ENCODE measurements at regions not wholly inside any gene's neighbourhood (a gene's known extent, or its start where the extent isn't known, plus 50 kb on each side); places are given as distances from the start of the nearest gene placed in this dataset.

DNA sequence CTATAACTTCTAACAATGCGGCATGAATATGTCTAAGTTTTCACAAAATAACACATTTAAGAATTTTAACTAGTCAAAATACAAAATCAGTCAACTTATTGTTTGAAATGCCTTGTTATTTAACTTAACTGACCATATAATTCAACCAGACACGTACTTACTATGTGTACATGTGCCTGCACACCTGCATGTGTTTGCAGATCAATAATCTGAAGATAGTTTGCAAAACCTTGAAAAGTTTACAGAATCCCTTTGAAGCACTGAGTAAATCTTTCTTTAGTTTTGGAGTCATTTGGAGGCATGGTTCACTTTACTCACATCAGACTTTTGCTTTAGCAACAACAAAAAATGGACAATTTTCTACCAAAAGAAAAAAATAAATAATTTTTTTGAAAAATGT lies 363.8 kb downstream of the PMP22 start:
- Histone ChIP-seq H3K4me1 (no peaks in the 10 kb centered on the region), H3K27me3 (no peaks in the 10 kb centered on the region), H3K27ac (no peak overlapping the region), H3K36me3 (no peaks in the 10 kb centered on the region), H3K4me3 (replicated peaks in 1 of 3) (no peak overlapping the region), H3K9me3 (no peaks in the 10 kb centered on the region)
- WGBS, 2 donors = 90 to 94% methylated on average over 2 of the region's 2 CpGs
- TF ChIP-seq, protein P1, sequence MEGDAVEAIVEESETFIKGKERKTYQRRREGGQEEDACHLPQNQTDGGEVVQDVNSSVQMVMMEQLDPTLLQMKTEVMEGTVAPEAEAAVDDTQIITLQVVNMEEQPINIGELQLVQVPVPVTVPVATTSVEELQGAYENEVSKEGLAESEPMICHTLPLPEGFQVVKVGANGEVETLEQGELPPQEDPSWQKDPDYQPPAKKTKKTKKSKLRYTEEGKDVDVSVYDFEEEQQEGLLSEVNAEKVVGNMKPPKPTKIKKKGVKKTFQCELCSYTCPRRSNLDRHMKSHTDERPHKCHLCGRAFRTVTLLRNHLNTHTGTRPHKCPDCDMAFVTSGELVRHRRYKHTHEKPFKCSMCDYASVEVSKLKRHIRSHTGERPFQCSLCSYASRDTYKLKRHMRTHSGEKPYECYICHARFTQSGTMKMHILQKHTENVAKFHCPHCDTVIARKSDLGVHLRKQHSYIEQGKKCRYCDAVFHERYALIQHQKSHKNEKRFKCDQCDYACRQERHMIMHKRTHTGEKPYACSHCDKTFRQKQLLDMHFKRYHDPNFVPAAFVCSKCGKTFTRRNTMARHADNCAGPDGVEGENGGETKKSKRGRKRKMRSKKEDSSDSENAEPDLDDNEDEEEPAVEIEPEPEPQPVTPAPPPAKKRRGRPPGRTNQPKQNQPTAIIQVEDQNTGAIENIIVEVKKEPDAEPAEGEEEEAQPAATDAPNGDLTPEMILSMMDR (IDR thresholded peaks at IDR 0.05) = no peak
- TF ChIP-seq POLR2A (IDR thresholded peaks at IDR 0.05) = no peak
- intact Hi-C loops (cut with DNase I) = no loop called here
- no peak for DNase-seq

DNA sequence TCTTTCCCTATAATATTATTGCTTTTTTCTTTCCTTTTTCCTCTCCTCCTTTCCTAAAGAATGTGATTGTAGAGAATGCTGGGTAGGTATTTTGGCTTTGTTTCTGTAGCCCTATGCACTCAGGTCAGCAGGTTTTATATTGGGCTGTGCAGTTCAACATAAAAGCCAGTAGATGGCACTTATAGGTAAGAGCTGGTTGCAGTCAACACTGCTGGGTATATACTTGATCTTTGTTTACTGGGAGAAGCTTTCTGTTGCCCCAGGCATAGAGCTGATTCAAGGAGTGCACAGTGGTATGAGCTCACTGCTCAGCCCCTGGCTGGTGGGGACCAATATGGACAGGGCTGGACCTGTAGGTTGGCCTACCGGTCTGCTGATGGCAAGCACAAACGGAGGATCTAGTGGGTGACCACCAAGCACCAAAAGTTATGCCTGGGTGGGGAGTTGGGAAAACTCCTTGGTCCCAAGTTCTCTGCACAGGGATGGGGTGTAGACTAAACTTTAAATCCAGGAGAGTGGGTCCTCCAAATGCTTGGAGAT lies 378.9 kb downstream of the PMP22 start:
- H3K36me3 ChIP-seq = no peaks in the 10 kb centered on the region
- H3K4me3 ChIP-seq (replicated peaks in 1 of 3) = no peak overlapping the region
- H3K27me3 ChIP-seq = no peaks in the 10 kb centered on the region
- H3K9me3 ChIP-seq = no peaks in the 10 kb centered on the region
- no peaks in the 10 kb centered on the region for H3K4me1 ChIP-seq
- DNase-seq = no peak
- intact Hi-C loops (cut with DNase I) = no loop called here
- no peak for TF ChIP-seq POLR2A (IDR thresholded peaks at IDR 0.05)
- TF ChIP-seq, protein P1 (IDR thresholded peaks at IDR 0.05) = no peak
- H3K27ac ChIP-seq = no peak overlapping the region
- WGBS, 2 donors = 100% methylated on average over 2 of the region's 2 CpGs

DNA sequence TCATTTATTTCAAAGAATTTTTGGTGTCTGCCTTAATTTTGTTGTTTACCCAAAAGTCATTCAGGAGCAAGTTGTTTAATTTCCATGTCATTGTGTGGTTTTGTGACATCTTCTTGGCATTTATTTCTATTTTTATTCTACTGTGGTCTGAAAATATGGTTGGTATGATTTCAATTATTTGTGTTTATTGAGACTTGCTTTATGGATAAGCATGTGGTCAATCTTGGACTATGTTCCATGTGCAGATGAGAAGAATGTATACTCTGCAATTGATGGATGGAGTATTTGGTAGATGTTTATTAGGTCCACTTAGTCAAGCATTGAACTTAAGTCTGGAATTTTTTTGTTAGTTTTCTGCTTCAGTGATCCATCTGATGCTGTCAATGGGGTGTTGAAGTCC lies 383.0 kb downstream of the PMP22 start:
- H3K4me3 ChIP-seq (replicated peaks in 1 of 3) = no peak overlapping the region
- H3K27ac ChIP-seq = no peak overlapping the region
- H3K9me3 ChIP-seq = no peaks in the 10 kb centered on the region
- TF ChIP-seq, protein P1 (IDR thresholded peaks at IDR 0.05) = no peak
- intact Hi-C loops (cut with DNase I) = no loop called here
- H3K4me1 ChIP-seq = no peaks in the 10 kb centered on the region
- no peaks in the 10 kb centered on the region for H3K36me3 ChIP-seq
- no peaks in the 10 kb centered on the region for H3K27me3 ChIP-seq
- no peak for DNase-seq

DNA sequence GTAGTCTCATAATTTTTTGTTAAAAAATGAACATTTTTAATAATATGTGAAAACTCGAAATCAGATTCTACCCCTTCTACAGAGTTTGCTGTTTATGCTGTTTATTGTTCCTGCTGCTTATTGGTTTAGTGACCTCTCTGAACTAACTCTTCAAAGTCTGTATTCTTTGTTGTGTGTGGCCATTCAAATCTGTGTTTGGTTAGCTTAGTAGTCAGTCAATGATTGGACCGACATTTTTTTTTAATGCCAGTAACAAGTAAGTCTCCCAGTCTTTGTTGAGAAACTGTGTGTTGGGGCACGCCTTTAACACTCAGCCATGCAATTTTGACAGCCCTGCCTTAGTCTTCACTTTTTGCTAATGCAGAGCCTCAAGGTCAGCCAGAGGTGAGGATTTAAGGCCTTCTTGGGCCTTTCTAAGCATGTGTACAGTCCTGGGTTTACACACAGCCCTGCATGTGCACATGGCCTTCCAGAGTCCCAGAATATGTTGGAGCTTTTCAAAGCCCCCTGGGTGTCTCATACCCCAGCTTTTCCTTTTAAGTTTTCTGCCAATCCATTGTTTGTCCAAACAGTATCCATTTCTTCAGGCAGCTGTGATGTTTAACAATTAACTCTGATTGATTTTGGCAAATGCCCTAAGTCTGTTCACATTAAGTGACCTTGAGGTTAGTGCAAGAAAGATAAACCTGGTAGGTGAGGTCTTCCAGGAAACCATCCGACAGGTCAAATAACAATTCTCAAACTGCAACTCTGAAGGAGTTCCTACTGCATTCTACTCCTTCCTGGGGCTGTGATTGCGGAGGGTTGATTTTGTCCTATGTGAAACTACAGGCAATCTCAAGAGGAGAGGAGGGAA lies 389.3 kb downstream of the PMP22 start:
- Histone ChIP-seq H3K4me1 (no peaks in the 10 kb centered on the region), H3K4me3 (replicated peaks in 1 of 3) (no peak overlapping the region), H3K36me3 (no peaks in the 10 kb centered on the region), H3K9me3 (no peaks in the 10 kb centered on the region), H3K27me3 (no peaks in the 10 kb centered on the region), H3K27ac (no peak overlapping the region)
- 88 to 91% methylated on average over 5 of the region's 5 CpGs for WGBS, 2 donors
- intact Hi-C loops (cut with DNase I) = no loop called here
- TF ChIP-seq, protein P1 (IDR thresholded peaks at IDR 0.05) = no peak
- no peak for TF ChIP-seq POLR2A (IDR thresholded peaks at IDR 0.05)
- no peak for DNase-seq

DNA sequence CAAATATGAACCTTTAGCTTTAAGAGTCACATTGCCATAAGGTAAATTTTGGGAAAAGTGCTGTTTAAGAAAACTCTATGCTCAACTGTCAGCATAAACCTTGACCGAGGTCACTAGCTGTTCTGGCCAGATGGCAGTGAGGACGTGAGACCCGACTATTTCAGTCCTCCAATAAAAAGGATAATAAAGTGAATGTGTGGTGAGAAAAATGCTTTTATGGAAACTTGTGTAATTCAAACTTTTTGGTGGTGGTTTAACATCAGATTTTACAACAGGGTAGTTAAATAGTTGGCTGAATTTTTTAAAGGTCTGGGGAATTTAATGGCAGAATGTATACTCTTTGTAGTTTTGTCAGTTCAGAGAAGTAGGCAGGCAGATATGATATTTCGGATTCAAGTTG lies 391.1 kb downstream of the PMP22 start:
- Histone ChIP-seq H3K4me3 (replicated peaks in 1 of 3) (no peak overlapping the region), H3K27ac (no peak overlapping the region), H3K9me3 (no peaks in the 10 kb centered on the region), H3K36me3 (no peaks in the 10 kb centered on the region), H3K27me3 (no peaks in the 10 kb centered on the region), H3K4me1 (no peaks in the 10 kb centered on the region)
- intact Hi-C loops (cut with DNase I) = no loop called here
- TF ChIP-seq, protein P1 (IDR thresholded peaks at IDR 0.05) = no peak
- TF ChIP-seq POLR2A (IDR thresholded peaks at IDR 0.05) = no peak
- DNase-seq = no peak
- WGBS, 2 donors = 91 to 92% methylated on average over 4 of the region's 4 CpGs
